ENCODE measurements at regions not wholly inside any gene's neighbourhood (a gene's known extent, or its start where the extent isn't known, plus 50 kb on each side); places are given as distances from the start of the nearest gene placed in this dataset.

- no peak for TF ChIP-seq CTCF (IDR thresholded peaks at IDR 0.05)
- intact Hi-C loops (cut with DNase I), result no loop called here
- Histone ChIP-seq H3K27ac (no peak overlapping the region), H3K4me1 (no peaks in the 10 kb centered on the region), H3K27me3 (ENCODE audit: low read depth) (no peaks in the 10 kb centered on the region), H3K36me3 (no peaks in the 10 kb centered on the region), H3K9me3 (no peaks in the 10 kb centered on the region), H3K4me3 (no peak overlapping the region)
- no peak for DNase-seq
- ATAC-seq, result no peak
These were observed 614.6 kb upstream of the ATP2B1 start for GRCh38 chr12:90323217-90323616.

- no peaks in the 10 kb centered on the region for H3K4me1 ChIP-seq
- intact Hi-C loops (cut with DNase I), result no loop called here
- ATAC-seq (no peak), DNase-seq (no peak)
- H3K36me3 ChIP-seq, result no peaks in the 10 kb centered on the region
- H3K9me3 ChIP-seq, result no peaks in the 10 kb centered on the region
- no peak for TF ChIP-seq CTCF (IDR thresholded peaks at IDR 0.05)
- no peak overlapping the region for H3K27ac ChIP-seq
- H3K4me3 ChIP-seq, result no peak overlapping the region
- no peaks in the 10 kb centered on the region for H3K27me3 ChIP-seq (ENCODE audit: low read depth)
These were observed 613.4 kb upstream of the ATP2B1 start for GRCh38 chr12:90322006-90322405.

- TF ChIP-seq CTCF (IDR thresholded peaks at IDR 0.05), result no peak
- ATAC-seq (no peak), DNase-seq (no peak)
- intact Hi-C loops (cut with DNase I), result no loop called here
- Histone ChIP-seq H3K9me3 (no peaks in the 10 kb centered on the region), H3K4me1 (no peaks in the 10 kb centered on the region), H3K4me3 (no peak overlapping the region), H3K27me3 (ENCODE audit: low read depth) (no peaks in the 10 kb centered on the region), H3K36me3 (no peaks in the 10 kb centered on the region), H3K27ac (no peak overlapping the region)
These were observed 612.7 kb upstream of the ATP2B1 start for GRCh38 chr12:90321369-90321768.

- intact Hi-C loops (cut with DNase I), result no loop called here
- TF ChIP-seq CTCF (IDR thresholded peaks at IDR 0.05), result no peak
These were observed 602.9 kb upstream of the ATP2B1 start for GRCh38 chr12:90311561-90311960.

GRCh38 chr12:90305379-90305778, 596.7 kb upstream of the ATP2B1 start:
- no peak overlapping the region for H3K4me3 ChIP-seq
- no peaks in the 10 kb centered on the region for H3K36me3 ChIP-seq
- H3K27me3 ChIP-seq (ENCODE audit: low read depth), result no peaks in the 10 kb centered on the region
- intact Hi-C loops (cut with DNase I), result no loop called here
- H3K4me1 ChIP-seq, result no peaks in the 10 kb centered on the region
- TF ChIP-seq CTCF (IDR thresholded peaks at IDR 0.05), result no peak
- no peaks in the 10 kb centered on the region for H3K9me3 ChIP-seq
- H3K27ac ChIP-seq, result no peak overlapping the region
- ATAC-seq, result no peak
- no peak for DNase-seq

More at GRCh38 chr12:90311561-90311960, 602.9 kb upstream of the ATP2B1 start:
- H3K9me3 ChIP-seq, result no peaks in the 10 kb centered on the region
- H3K4me1 ChIP-seq, result no peaks in the 10 kb centered on the region
- no peak overlapping the region for H3K27ac ChIP-seq
- ATAC-seq (no peak), DNase-seq (no peak)
- no peaks in the 10 kb centered on the region for H3K27me3 ChIP-seq (ENCODE audit: low read depth)
- H3K4me3 ChIP-seq, result no peak overlapping the region
- no peaks in the 10 kb centered on the region for H3K36me3 ChIP-seq

- ATAC-seq, result no peak
- TF ChIP-seq CTCF (IDR thresholded peaks at IDR 0.05), result no peak
- Histone ChIP-seq H3K36me3 (no peaks in the 10 kb centered on the region), H3K27ac (no peak overlapping the region), H3K27me3 (ENCODE audit: low read depth) (no peaks in the 10 kb centered on the region), H3K4me1 (no peaks in the 10 kb centered on the region), H3K4me3 (no peak overlapping the region), H3K9me3 (no peaks in the 10 kb centered on the region)
- intact Hi-C loops (cut with DNase I), result no loop called here
- DNase-seq, result no peak
These were observed 595.6 kb upstream of the ATP2B1 start for GRCh38 chr12:90304231-90304630.
